Natural killer cell treated with Interleukin-12 subunit alpha and Interleukin-12 subunit beta and Interleukin-15 and Interleukin-18, amount 100 ng/mL, for 72 hours (primary cell): ENCODE measurements at regions not wholly inside any gene's neighbourhood (a gene's known extent, or its start where the extent isn't known, plus 50 kb on each side); places are given as distances from the start of the nearest gene placed in this dataset.
"Not testable (repeated sequence)": the region's sequence is repeated elsewhere in the genome, so short reads cannot be mapped to it uniquely, and the experiment has no call there.

Experiments used
- ATAC-seq, 2 donors: fragments of 150-1000 bp; cut with Tn5 transposase in 1 of 2; sonication (Bioruptor Pico), chemical (Tn5 transposase) in 1 of 2; 2 replicates each; pipeline ENCODE4 v1.10.0; 2021
- DNase-seq: peaks from one replicate; pipeline ENCODE4 v3.0.0; 2022; ENCODE audit warnings: low spot score
- H3K27ac Mint-ChIP-seq, 2 donors: 1 replicate in 1 of 2; 2 replicates in 1 of 2; pipeline ENCODE4 v1.8.0; 2022; ENCODE audit warnings: mixed read lengths in 2 of 2, mild to moderate bottlenecking in 1 of 2, moderate library complexity in 1 of 2
- H3K27me3 Mint-ChIP-seq, 2 donors: 1 replicate in 1 of 2; 2 replicates in 1 of 2; pipeline ENCODE4 v1.8.0; 2022; ENCODE audit warnings: mixed read lengths in 2 of 2
- H3K36me3 Mint-ChIP-seq: one replicate; pipeline ENCODE4 v1.8.0; 2022; ENCODE audit warnings: mixed read lengths
- H3K4me1 Mint-ChIP-seq, 2 donors: 1 replicate in 1 of 2; 2 replicates in 1 of 2; pipeline ENCODE4 v1.8.0; 2022; ENCODE audit warnings: low read depth in 2 of 2, mixed read lengths in 2 of 2, mild to moderate bottlenecking in 1 of 2
- H3K4me3 Mint-ChIP-seq: one replicate; pipeline ENCODE4 v1.8.0; 2022; ENCODE audit warnings: mixed read lengths
- H3K9me3 Mint-ChIP-seq: 2 replicates; pipeline ENCODE4 v1.8.0; 2022; ENCODE audit warnings: mixed read lengths

GRCh38 chr1:206326159-206326939 is 123.0 kb downstream of the SRGAP2 start:
- DNase-seq, H3K9me3 Mint-ChIP-seq, H3K36me3 Mint-ChIP-seq, H3K4me3 Mint-ChIP-seq, ATAC-seq, H3K4me1 Mint-ChIP-seq, H3K27me3 Mint-ChIP-seq, H3K27ac Mint-ChIP-seq: not testable (repeated sequence)

DNA sequence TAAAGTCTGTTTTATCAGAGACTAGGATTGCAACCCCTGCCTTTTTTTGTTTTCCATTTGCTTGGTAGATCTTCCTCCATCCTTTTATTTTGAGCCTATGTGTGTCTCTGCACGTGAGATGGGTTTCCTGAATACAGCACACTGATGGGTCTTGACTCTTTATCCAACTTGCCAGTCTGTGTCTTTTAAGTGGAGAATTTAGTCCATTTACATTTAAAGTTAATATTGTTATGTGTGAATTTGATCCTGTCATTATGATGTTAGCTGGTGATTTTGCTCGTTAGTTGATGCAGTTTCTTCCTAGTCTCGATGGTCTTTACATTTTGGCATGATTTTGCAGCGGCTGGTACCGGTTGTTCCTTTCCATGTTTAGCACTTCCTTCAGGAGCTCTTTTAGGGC is 128.3 kb downstream of the SRGAP2 start:
- not testable (repeated sequence) for ATAC-seq

DNA sequence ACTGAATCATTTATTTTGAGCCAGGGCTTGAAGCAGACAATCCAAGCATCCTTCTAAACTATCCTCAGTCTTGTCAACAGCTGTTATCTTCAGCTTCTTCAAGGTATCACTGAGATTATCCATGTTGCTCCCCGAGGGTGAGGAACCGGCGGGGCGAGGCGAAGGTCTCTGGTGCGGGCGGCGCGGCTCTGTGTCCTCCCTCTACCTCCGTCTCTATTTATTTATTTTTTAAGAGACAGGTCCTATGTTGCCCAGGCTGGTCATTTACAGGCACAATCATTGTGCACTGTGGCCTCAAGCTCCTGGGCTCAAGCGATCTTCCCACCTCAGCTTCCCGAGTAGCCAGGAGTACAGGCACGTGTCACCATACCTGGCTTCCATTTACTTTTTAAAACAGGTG is 130.0 kb downstream of the SRGAP2 start:
- H3K9me3 Mint-ChIP-seq, ATAC-seq, H3K4me1 Mint-ChIP-seq, H3K4me3 Mint-ChIP-seq, H3K27ac Mint-ChIP-seq, DNase-seq, H3K36me3 Mint-ChIP-seq, H3K27me3 Mint-ChIP-seq: not testable (repeated sequence)

More for the DNA sequence above, 128.3 kb downstream of the SRGAP2 start:
- H3K36me3 Mint-ChIP-seq, DNase-seq, H3K4me3 Mint-ChIP-seq, H3K9me3 Mint-ChIP-seq, H3K27me3 Mint-ChIP-seq, H3K27ac Mint-ChIP-seq, H3K4me1 Mint-ChIP-seq: not testable (repeated sequence)

DNA sequence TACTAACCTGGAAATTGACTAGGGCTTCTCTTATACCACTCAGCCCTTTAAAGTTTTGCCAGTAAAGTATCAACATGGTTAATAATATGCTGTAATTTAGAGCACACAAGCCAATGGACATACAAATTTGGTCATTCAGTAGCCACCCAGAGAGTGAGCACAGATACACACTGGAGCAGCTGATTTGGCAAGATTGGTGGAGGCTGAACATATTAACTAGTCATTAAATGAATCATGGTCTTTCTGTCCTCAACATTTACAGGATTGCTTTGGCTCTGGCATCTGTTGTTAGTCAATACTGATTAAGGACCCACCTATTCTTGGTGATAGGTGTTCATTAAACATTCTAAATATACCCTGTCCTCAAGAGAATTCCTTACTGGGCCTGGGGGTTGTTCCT is 130.6 kb downstream of the SRGAP2 start:
- not testable (repeated sequence) for H3K9me3 Mint-ChIP-seq, H3K27me3 Mint-ChIP-seq, H3K4me3 Mint-ChIP-seq, H3K4me1 Mint-ChIP-seq, H3K27ac Mint-ChIP-seq, ATAC-seq, DNase-seq, H3K36me3 Mint-ChIP-seq

DNA sequence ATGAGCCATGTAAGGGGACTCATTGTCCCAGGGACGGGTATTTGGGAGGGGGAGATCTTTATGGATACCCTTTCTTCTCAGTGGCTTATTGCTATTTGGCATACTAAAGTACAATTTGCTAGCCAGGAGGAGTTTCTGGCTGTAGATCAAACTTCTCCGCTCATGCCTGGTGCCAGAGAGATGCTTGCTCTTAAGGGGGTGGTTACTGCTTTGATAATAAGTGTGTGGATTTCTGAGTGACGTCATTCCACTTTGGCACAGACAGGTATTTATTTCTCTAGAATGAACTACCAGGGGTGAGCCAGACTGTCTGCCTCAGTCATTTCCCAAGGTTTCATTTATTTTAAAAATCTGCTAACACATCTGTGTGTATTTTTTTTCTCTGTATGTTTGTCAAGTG is 131.1 kb downstream of the SRGAP2 start:
- not testable (repeated sequence) for H3K4me3 Mint-ChIP-seq, DNase-seq, H3K36me3 Mint-ChIP-seq, H3K27ac Mint-ChIP-seq, H3K27me3 Mint-ChIP-seq, ATAC-seq, H3K4me1 Mint-ChIP-seq, H3K9me3 Mint-ChIP-seq

- DNase-seq, H3K9me3 Mint-ChIP-seq, ATAC-seq, H3K27ac Mint-ChIP-seq, H3K36me3 Mint-ChIP-seq, H3K4me1 Mint-ChIP-seq, H3K27me3 Mint-ChIP-seq, H3K4me3 Mint-ChIP-seq: not testable (repeated sequence)
Observed at GRCh38 chr1:206335162-206335561, 131.8 kb downstream of the SRGAP2 start.

DNA sequence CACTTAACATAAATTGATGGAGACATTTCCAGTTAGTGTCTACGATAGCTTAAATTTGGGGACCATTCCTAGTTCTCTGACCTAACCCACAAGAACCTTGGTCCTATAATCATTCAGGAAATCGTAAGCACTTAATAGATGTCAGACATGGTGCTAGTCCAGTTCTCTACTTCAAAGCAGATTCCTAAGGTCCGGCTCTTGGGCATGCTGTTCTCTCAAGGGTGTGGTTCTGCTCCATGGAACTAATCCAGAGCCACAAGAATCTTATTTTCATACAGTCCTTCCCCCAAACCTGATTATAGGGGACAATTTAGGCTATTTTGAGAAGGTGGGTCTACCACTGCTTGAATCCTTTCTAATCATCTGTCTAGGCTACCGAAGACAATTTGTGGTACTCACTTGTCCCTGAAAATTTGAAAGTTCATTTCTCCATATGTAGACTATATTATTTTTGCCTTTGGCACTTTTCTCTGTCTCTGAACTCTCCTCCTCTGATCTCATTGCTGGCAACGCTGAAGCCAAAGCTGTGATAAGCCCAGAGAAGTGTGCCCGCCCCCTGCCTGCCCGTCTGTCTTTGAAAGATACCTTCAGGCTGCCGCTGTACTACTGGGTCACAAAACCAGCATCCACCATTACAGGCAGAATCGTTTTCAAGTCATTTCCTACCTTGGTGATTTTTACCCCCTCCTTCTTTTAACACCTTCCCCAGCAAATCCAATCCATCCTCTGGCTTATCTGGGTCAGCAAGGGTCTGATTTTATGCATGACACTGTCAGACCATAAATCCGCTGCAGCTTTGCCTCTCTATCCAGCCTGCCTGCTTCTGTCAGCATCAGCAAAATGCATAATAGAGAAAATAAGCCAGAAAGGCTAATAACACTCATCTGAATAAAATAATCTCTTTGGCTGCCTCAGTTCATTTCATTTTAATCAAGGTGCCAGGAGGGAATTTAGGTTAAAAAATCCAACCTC is 132.8 kb downstream of the SRGAP2 start:
- DNase-seq, ATAC-seq, H3K27ac Mint-ChIP-seq, H3K27me3 Mint-ChIP-seq, H3K9me3 Mint-ChIP-seq, H3K4me3 Mint-ChIP-seq, H3K4me1 Mint-ChIP-seq, H3K36me3 Mint-ChIP-seq: not testable (repeated sequence)

DNA sequence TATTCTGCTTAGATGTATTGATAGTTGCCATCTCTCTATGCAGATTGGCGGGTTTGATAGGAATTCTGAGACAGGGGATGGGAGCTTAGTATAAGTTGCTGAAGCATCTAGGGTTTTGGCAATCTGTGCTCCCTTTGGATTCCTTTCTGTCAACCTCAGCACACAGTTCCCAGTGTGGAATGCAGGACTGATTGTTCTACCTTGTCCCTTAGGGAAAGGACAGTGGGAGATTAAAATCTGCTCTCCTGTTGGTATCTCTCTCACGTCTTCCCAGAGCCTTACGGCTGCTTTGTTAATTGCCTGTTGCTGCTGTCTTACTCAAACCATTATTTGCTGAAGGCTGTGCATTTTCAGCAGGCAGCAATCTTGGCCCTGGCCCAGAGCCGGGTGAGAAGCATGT is 133.3 kb upstream of the IKBKE start:
- H3K9me3 Mint-ChIP-seq, H3K4me3 Mint-ChIP-seq, H3K27ac Mint-ChIP-seq, DNase-seq, H3K4me1 Mint-ChIP-seq, H3K36me3 Mint-ChIP-seq, H3K27me3 Mint-ChIP-seq, ATAC-seq: not testable (repeated sequence)

DNA sequence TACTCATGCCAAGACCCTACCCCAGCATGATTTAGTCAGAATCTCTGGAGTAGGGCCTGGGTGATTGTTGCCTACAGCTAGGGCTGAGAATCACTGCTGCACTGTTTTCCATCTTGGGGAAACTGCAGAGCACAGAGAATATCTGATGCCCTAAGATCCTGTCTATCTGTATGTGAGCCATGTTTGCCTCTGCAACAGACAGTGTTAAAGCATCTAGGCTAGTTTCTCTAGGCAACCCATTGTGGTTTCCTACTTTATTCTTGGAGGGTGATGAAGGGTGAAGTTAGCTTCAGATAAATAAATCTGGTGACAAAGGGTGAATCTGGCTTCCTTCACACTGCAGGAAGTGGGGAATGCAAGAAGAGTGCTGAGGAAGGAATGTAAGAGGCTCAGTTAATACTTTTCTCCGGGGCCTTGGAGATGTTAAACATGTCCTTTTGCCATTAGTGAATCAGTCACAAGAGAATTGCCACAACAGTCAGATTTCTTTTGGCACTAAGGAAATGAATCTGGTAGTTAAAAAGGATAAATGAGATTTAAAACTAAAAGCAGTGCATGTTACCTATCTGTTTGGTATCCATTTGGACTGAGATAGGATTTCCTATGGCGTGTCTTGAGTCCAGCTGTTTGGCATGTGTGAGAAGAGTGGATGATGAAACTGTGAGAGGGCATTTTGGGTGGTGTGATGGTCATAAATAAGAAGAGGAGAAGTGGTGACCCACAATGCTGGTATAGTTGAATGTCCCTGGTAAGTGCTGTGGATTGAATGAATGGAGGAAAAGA is 119.6 kb upstream of the IKBKE start:
- not testable (repeated sequence) for H3K9me3 Mint-ChIP-seq, H3K4me3 Mint-ChIP-seq, ATAC-seq, DNase-seq, H3K36me3 Mint-ChIP-seq, H3K4me1 Mint-ChIP-seq, H3K27me3 Mint-ChIP-seq, H3K27ac Mint-ChIP-seq

DNA sequence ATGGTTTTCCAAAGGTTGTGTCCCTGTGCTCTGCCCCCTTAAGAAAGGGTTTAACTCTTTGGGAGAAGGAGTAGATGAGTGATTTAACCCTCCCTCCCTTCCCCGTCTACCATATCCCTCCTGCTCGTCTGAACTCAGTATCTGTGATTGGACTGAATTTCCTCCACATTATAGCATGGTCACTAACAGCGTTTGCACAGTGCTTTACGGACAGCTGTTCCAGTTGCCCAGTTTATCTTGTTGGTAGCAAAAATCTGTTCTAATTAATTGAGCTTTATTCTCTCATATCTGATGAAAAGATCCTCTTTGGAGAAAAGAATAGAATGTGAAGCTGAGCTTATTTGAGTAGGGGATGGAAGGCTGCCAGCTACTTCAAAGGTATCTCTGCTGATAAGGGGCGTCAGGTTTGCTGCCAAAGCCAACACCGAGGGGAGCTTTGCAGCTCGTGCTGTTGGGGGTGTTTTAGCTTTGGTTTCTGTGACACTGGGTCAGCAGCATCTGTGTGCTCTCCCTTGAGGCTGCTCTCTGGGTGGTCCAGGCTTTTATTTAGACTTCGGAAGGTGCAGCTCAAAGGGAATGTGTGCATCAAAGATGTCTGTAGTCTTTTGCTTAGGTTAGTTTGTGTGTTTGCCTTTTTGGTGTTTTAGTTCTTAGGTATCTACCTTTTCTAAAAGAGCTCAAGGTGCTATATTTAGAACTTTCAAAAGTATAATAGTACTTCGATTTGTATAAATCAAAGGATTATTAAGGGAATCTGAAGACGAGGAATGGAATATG is 118.8 kb upstream of the IKBKE start:
- H3K4me1 Mint-ChIP-seq, H3K4me3 Mint-ChIP-seq, H3K27me3 Mint-ChIP-seq, H3K36me3 Mint-ChIP-seq, H3K27ac Mint-ChIP-seq, H3K9me3 Mint-ChIP-seq, DNase-seq, ATAC-seq: not testable (repeated sequence)

GRCh38 chr1:206356310-206356709 is 114.0 kb upstream of the IKBKE start:
- Mint-ChIP-seq H3K4me1 (peaks cover 10 to 16% of the 10 kb centered on the region in 2 donors), H3K4me3 (peak overlapping the region; percentile 20)
- peak; percentile 81 to 87 for ATAC-seq
- H3K9me3 Mint-ChIP-seq, H3K36me3 Mint-ChIP-seq, H3K27me3 Mint-ChIP-seq, H3K27ac Mint-ChIP-seq: not testable (repeated sequence)
- DNase-seq, result peak; percentile 32

GRCh38 chr1:206357962-206358361 is 112.3 kb upstream of the IKBKE start:
- peak; percentile 87 to 92 for ATAC-seq
- not testable (repeated sequence) for H3K9me3 Mint-ChIP-seq, H3K27me3 Mint-ChIP-seq, H3K36me3 Mint-ChIP-seq
- peaks cover 10 to 16% of the 10 kb centered on the region in 2 donors for H3K4me1 Mint-ChIP-seq
- H3K4me3 Mint-ChIP-seq, result peak overlapping the region; percentile 84
- peak; percentile 63 for DNase-seq
- peak overlapping the region; percentile 87 to 95 for H3K27ac Mint-ChIP-seq

DNA sequence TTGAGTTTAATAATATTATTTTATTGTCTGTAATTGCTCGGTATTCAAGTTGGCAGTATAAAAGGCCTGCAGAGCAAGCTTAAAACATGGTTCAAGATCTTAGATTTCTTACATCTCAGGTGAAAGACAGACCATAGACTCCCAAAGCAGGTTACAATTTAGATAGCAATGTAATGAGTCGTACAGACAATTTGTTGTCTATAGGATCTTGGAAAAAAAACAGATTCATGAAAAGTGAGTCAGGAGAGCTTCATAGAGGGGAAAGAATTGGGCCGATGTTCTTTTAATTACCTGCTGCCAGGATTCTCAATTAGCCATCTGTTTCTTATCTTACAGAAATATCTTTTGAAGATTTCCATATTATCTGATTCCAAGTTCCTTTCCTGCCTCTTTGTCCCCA is 111.5 kb upstream of the IKBKE start:
- not testable (repeated sequence) for H3K4me3 Mint-ChIP-seq, H3K27ac Mint-ChIP-seq, H3K9me3 Mint-ChIP-seq, ATAC-seq, H3K27me3 Mint-ChIP-seq, H3K36me3 Mint-ChIP-seq, DNase-seq
- peaks cover 10 to 19% of the 10 kb centered on the region in 2 donors for H3K4me1 Mint-ChIP-seq
